SK-N-MC (cell line): ENCODE measurements at regions not wholly inside any gene's neighbourhood (a gene's known extent, or its start where the extent isn't known, plus 50 kb on each side); places are given as distances from the start of the nearest gene placed in this dataset.

Experiments used
- EZH2 ChIP-seq: fragments of 200-600 bp; sonication (generic); IDR thresholded peaks from one replicate; pipeline ENCODE4 v1.6.1; 2017; ENCODE audit warnings: antibody characterized with exemption
- FOXP2 ChIP-seq: optimal IDR thresholded peaks from 2 replicates; pipeline ENCODE3; 2011; ENCODE audit warnings: mild to moderate bottlenecking, moderate library complexity; ENCODE audit not compliant: insufficient read depth; ENCODE audit errors: extremely low read length, control extremely low read depth
- POLR2AphosphoS5 ChIP-seq: IDR thresholded peaks from 2 replicates; pipeline ENCODE4 v1.6.1; 2012; ENCODE audit warnings: mild to moderate bottlenecking, low read depth, low read length, borderline replicate concordance

- TF ChIP-seq POLR2AphosphoS5 (no peak), EZH2 (no peak), FOXP2 (no peak)
Measured at GRCh38 chr2:121960251-121960650, 204.8 kb downstream of the TSN start.
